GM18502 (cell line): ENCODE measurements at regions not wholly inside any gene's neighbourhood (a gene's known extent, or its start where the extent isn't known, plus 50 kb on each side); places are given as distances from the start of the nearest gene placed in this dataset.
"Not testable (repeated sequence)": the region's sequence is repeated elsewhere in the genome, so short reads cannot be mapped to it uniquely, and the experiment has no call there.

ENCODE experiments used
- ATAC-seq: cut with Tn5 transposase; IDR thresholded peaks from one replicate; pipeline ENCODE4 v1.9.1; 2021; ENCODE audit warnings: mild to moderate bottlenecking; ENCODE audit not compliant: unreplicated experiment, poor library complexity

GRCh38 chr5:120813551-120813950 lies 349.5 kb downstream of the PRR16 start:
- ATAC-seq = no peak

- no peak for ATAC-seq
Measured at GRCh38 chr5:120817044-120817985, 353.2 kb downstream of the PRR16 start.

- no peak for ATAC-seq
Measured at GRCh38 chr5:120818128-120818527, 354.0 kb downstream of the PRR16 start.

- no peak for ATAC-seq
Measured at GRCh38 chr5:120823328-120823727, 359.2 kb downstream of the PRR16 start.

- ATAC-seq = not testable (repeated sequence)
Measured at GRCh38 chr5:120831646-120832045, 367.5 kb downstream of the PRR16 start.

- no peak for ATAC-seq
Measured at GRCh38 chr5:120841830-120842229, 377.7 kb downstream of the PRR16 start.

GRCh38 chr5:120843390-120843980 lies 379.4 kb downstream of the PRR16 start:
- ATAC-seq = no peak

GRCh38 chr5:120848883-120849282 lies 384.8 kb downstream of the PRR16 start:
- no peak for ATAC-seq

GRCh38 chr5:120852222-120852860 lies 388.2 kb downstream of the PRR16 start:
- ATAC-seq = no peak

GRCh38 chr5:120866997-120867396 lies 402.9 kb downstream of the PRR16 start:
- no peak for ATAC-seq

- no peak for ATAC-seq
Measured at GRCh38 chr5:120869831-120870230, 405.7 kb downstream of the PRR16 start.

GRCh38 chr5:120872297-120872696 lies 408.2 kb downstream of the PRR16 start:
- ATAC-seq = no peak

GRCh38 chr5:120873083-120873482 lies 409.0 kb downstream of the PRR16 start:
- no peak for ATAC-seq

GRCh38 chr5:120874081-120874862 lies 410.2 kb downstream of the PRR16 start:
- no peak for ATAC-seq

- no peak for ATAC-seq
Measured at GRCh38 chr5:120882038-120882775, 418.1 kb downstream of the PRR16 start.

GRCh38 chr5:120886351-120886860 lies 422.3 kb downstream of the PRR16 start:
- no peak for ATAC-seq

GRCh38 chr5:120895660-120896059 lies 431.6 kb downstream of the PRR16 start:
- no peak for ATAC-seq

- ATAC-seq = no peak
Measured at GRCh38 chr5:120901199-120901598, 437.1 kb downstream of the PRR16 start.

GRCh38 chr5:120907953-120908352 lies 443.9 kb downstream of the PRR16 start:
- no peak for ATAC-seq

GRCh38 chr5:120910629-120911028 lies 446.5 kb downstream of the PRR16 start:
- no peak for ATAC-seq
